HL-60 (cell line): ENCODE measurements at regions not wholly inside any gene's neighbourhood (a gene's known extent, or its start where the extent isn't known, plus 50 kb on each side); places are given as distances from the start of the nearest gene placed in this dataset.

Experiments
- CTCF ChIP-seq: IDR thresholded peaks from one replicate; pipeline ENCODE4 v1.5.1; 2011; ENCODE audit warnings: low read length, control low read depth, inconsistent platforms; ENCODE audit not compliant: insufficient read depth
- GABPA ChIP-seq: IDR thresholded peaks from 2 replicates; pipeline ENCODE4 v1.6.1; 2012; ENCODE audit warnings: low read depth
- POLR2AphosphoS5 ChIP-seq: IDR thresholded peaks from 2 replicates; pipeline ENCODE4 v1.6.1; 2012; ENCODE audit warnings: low read depth
- TF ChIP-seq, protein P1 (sequence below): IDR thresholded peaks from 2 replicates; pipeline ENCODE4 v1.6.1; 2012; ENCODE audit warnings: low read depth; ENCODE audit not compliant: insufficient replicate concordance

DNA sequence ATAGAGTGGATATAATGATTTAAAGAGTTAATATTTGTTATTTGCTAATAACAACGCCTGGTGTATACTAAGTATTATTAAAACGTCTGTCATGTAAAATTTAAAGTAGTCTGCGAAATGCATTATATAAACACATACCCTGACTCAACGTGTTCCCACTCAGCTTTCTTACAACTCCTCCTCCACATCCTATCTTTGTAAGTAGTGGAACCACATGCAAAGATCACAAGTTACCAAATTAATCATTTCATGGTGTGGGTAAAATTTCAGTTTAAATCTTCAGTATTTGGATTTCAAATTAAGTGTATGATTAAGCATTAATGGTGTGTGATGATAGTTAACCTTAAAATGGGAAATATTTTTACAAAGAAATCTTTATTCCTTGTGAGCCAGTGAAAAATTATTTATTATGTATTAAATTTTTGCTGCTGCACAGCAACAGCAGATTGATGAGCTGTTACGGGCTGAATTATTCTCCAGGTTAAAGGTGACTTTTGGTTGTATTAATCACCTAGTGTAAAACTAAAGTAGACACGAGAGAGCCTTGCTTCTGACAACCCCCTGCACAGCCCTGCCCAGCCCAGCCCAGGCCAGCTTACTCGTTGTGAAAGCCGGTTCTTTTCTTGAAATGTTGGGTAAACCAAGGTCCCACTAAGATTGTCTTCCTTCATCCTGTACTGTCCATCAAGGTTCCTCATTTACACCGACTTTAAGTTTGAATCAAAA, 373.5 kb downstream of the DTWD2 start:
- no peak for TF ChIP-seq POLR2AphosphoS5
- no peak for TF ChIP-seq CTCF
- TF ChIP-seq, protein P1, sequence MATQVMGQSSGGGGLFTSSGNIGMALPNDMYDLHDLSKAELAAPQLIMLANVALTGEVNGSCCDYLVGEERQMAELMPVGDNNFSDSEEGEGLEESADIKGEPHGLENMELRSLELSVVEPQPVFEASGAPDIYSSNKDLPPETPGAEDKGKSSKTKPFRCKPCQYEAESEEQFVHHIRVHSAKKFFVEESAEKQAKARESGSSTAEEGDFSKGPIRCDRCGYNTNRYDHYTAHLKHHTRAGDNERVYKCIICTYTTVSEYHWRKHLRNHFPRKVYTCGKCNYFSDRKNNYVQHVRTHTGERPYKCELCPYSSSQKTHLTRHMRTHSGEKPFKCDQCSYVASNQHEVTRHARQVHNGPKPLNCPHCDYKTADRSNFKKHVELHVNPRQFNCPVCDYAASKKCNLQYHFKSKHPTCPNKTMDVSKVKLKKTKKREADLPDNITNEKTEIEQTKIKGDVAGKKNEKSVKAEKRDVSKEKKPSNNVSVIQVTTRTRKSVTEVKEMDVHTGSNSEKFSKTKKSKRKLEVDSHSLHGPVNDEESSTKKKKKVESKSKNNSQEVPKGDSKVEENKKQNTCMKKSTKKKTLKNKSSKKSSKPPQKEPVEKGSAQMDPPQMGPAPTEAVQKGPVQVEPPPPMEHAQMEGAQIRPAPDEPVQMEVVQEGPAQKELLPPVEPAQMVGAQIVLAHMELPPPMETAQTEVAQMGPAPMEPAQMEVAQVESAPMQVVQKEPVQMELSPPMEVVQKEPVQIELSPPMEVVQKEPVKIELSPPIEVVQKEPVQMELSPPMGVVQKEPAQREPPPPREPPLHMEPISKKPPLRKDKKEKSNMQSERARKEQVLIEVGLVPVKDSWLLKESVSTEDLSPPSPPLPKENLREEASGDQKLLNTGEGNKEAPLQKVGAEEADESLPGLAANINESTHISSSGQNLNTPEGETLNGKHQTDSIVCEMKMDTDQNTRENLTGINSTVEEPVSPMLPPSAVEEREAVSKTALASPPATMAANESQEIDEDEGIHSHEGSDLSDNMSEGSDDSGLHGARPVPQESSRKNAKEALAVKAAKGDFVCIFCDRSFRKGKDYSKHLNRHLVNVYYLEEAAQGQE: no peak
- TF ChIP-seq GABPA: no peak
